Hindlimb muscle (tissue), 1 donor: ENCODE measurements at regions not wholly inside any gene's neighbourhood (a gene's known extent, or its start where the extent isn't known, plus 50 kb on each side); places are given as distances from the start of the nearest gene placed in this dataset.
"Not testable (repeated sequence)": the region's sequence is repeated elsewhere in the genome, so short reads cannot be mapped to it uniquely, and the experiment has no call there.

Source experiments
- DNase-seq: peaks from one replicate; pipeline ENCODE4 v3.0.0-alpha.2; 2013

DNA sequence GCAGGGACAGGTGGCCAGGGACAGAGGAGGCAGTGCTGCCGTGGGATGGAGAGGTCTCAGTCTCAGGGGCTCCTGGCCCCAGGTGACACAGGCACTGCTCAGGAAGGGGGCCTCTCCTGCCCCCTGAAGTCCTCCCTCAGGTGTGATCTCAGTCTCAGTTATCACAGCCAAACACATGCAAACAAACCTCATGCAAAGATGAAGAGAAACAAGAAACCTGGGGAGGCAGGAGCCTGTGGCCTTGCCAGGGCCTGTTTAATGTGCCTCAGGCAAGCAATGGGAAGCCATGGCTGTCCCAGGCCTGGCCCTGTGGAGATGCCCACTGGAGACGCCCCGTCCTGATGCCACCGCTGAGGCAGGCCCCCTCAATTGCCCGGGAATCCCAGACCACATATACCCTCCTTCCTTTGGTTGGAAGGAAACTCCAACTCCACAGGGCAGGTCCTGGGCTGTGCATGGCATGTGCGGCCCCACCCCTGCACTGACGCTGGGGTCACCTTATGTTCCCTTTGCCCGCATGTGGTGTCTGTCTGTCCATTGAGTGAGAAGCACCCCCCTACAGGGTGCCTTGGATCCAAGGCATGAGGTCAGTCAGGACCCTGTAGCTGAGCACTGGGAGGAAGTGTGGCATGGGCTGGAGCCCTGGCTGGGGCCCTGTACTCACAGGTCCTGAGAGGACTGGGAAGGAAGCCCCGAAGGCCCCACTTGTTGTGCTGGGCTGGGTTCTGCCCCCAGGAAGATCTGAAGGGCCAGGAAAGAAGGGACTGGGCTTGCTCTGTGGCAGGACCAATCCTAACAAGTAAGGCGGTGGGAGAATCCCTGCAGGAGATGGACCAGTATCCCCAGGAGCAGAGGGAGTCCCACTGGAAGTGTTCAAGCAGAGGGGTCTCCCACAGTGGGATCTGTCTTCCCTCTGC, 68.8 kb upstream of the RAB6C start:
- DNase-seq, result no peak

DNA sequence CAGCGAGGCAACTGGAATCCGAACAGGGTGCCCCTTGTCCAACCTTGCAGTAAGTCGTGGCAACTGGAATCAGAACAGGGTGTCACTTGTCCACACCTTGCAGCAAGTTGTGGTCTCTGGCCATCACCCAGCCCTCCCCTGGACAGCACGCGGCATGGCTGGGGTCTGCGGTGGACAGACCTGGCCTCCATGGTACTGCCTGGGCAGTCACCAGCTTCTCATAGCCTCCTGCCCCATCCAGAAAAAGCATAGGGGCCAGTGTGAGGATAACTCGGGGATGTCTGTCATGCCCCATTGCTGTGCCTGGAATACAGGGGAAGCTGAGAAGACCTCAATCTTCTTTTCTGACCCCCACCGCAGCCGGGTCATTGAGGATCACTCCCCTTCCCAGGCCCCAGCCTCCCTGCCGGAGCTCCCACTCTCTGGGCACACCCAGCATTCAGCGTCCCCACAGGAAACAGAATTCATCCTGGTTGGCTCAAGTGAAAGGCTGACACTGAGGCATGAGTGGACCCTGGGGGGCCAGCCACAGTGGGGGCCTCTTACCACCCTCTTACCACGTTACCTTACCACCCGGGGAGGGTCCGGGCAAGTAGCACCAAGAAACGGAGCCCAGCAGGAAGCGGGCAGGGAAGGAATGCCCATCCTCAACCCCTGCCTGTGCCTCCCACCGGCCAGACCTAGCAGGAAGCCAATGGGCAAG, 68.0 kb upstream of the RAB6C start:
- DNase-seq, result no peak

DNA sequence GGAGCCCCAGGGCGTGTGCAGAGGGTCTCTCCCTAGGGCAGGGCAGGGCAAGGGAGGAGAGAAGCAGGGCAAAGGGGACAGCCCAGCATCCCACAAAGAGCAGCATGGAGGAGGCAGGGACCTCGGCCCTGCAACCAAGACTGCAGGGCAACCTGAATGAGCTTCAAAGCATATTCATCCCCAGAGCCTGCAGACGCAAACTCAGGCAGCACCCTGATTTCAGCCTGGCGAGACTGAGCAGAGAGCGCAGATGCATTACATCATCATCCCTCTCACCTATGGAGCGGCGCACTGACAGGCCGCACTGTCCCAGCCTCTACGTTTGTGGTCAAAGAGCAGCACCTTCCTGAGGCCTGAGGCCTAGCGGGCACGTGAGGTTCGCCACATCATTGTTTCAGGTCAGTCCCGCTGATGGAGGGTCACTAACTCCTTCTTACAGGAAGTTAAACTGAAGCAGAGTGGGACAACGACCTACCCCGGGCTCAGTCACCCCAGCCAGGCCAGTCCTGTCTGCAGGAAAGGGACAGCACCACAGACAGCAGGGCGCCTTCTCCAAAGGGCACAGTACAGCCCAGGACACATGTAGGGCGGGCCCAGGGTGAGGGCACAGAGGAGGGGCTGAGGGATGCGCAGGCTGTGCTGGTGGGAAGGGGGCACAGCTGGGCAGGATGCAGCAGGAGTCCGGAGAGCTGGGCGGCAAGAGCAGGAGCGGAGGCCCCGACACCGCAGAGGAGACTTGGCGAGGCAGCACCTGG, 67.2 kb upstream of the RAB6C start:
- no peak for DNase-seq

DNA sequence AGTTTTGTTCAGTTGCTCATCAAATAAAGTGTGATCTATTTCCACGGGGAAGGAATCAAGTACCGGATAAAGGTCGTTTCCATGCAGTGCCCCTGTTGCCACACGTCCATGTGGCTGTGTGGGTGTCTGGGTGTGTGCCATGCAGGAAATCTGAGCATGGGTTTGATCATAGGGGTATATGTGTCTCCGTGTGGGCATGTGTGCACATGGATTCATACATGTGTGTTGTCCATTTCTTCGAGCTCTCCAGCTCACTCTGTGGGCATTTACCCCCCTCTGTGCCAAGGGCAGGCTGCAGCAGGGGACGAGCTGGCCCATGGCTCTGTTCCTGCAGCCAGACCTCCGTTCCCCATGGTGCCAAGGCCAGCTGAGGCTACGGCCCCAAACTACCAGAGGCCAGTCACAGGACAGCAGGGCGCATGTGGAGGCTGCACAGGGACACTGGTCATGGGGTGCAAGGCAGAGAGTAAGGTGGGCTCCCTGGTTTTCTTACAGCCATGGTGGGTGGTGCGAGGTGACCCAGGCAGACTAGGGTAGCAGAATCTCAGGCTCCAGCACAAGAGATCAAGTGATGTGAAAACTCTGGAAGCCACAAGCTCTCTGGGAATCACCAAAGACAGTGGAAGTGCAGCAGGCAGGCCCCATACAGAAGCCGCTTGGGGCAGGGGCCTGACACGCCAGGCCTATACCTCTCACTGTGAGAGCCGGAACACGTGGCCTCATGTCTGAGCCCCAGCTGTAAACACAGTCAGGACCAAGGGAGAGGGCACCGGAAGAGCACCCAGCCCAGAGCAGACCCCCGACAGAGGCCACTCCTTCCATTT, 66.4 kb upstream of the RAB6C start:
- no peak for DNase-seq

DNA sequence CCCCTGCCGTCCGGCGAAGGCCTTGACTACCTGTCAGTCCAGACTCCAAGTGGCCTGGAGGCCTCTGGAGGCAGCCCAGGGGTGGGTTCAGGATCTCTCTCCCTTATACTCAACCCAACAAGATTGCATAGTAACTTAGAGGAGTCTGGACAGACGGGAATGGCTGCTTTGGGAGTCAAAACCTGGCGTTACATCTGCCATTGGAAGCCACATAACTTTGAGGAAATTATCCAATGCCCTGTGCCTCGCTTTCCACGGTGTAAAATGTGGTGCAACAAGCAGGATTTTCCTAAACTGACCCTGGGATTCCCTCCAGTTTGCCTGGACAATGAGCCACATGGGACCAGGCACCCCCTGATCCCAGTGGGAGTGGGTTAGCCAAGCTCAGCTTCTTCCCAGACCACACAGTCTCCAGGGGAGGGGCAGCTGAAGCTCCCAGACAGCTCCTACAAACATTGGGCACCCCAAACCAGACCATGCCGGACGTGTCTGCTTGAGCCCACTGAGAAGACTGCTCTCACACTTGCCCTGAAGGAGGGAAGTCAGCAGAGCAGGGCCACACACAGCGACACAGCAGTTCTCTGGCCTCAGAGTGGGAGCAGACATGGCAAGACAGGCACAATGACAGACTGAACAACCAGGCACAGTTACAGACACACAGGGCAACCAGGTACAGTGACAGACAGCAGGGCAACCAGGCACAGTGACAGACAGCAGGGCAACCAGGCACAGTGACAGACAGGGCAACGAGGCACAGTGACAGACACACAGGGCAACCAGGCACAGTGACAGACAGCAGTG, 65.6 kb upstream of the RAB6C start:
- DNase-seq, result no peak

DNA sequence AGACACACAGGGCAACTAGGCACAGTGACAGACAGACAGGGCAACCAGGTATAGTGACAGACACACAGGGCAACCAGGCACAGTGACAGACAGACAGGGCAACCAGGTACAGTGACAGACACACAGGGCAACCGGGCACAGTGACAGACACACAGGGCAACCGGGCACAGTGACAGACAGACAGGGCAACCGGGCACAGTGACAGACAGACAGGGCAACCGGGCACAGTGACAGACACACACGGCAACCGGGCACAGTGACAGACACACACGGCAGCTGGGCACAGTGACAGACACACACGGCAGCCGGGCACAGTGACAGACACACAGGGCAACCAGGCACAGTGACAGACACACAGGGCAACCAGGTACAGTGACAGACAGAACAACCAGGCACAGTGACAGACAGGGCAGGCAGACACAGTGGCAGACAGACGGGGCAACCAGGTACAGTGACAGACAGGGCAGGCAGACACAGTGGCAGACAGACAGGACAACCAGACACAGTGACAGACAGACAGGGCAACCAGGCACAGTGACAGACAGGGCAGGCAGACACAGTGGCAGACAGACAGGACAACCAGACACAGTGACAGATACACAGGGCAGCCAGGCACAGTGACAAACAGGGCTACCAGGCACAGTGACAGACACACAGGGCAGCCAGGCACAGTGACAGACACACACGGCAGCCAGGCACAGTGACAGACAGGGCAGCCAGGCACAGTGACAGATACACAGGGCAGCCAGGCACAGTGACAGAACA, 64.7 kb upstream of the RAB6C start:
- DNase-seq, result no peak

DNA sequence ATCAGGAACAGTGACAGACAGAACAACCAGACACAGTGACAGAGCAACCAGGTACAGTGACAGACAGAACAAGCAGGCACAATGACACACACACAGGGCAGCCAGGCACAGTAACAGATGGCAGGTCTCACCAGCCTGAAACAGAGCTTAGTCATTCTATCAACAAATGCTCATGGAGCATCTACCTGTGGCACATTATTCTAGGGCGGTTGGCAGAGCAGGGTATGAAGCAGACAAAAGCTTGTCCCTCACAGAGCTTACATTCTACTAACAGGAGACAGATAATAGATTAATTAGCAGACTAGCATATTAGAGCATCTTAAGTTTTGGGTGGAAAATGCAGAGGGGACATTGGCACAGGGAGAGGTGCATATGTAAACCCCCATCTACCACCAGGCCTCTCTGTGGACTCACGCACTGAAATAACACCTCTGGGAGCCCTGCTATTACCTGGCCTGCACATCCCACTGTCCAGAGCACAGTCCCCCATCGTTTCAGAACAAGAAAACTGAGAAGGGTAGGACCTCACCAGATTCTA, 64.1 kb upstream of the RAB6C start:
- no peak for DNase-seq

DNA sequence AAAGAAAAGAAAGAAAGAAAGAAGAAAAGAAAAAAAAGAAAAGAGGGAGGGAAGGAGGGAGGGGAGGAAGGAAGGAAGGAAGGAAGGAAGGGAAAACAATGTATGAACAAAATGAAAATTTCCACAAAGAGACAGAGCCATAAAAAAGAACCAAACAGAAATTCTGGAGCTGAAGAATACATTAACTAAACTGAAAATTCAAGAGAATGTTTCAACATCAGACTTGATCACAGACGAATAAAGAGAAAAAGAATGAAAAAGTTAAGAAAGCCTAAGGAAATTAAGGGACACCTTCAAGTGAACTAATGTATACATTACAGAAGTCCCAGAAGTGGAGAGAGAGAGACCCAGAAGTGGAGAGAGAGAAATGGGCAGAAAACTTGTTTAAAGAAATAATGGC, 60.9 kb upstream of the RAB6C start:
- no peak for DNase-seq

DNA sequence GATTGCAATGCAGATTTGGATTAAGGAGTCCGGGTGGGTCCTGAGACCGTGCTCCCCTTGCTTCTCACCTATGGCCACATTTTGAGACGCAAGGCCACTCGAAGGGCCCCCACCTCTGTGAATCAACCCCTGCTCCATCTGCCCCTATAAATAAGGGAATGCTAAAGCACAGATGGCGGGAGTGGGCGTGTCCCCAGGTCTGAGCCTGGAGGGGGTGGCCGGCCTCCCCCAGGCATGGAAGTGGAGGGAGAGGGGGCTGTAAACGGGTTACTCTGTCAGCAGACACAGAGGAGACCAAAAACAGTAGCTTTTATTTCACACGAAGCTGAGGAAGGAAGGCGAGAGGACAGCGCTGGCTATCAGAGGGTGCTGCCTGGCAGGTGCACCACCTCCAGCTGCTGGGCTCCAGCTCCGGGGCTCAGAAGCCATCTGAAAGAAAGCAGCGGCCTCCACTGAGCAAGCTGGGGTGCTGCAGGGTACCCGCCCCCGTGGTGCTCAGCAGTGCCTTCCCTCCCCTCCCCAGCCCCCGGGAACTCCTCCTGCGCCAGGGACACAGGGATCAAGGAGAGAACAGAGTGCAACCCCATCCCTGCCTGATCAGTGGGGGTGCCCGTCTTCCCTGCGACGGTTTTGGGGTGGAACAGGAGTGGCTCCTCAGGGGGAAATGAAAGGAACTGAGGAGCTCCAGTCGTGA, 56.7 kb upstream of the RAB6C start:
- no peak for DNase-seq

DNA sequence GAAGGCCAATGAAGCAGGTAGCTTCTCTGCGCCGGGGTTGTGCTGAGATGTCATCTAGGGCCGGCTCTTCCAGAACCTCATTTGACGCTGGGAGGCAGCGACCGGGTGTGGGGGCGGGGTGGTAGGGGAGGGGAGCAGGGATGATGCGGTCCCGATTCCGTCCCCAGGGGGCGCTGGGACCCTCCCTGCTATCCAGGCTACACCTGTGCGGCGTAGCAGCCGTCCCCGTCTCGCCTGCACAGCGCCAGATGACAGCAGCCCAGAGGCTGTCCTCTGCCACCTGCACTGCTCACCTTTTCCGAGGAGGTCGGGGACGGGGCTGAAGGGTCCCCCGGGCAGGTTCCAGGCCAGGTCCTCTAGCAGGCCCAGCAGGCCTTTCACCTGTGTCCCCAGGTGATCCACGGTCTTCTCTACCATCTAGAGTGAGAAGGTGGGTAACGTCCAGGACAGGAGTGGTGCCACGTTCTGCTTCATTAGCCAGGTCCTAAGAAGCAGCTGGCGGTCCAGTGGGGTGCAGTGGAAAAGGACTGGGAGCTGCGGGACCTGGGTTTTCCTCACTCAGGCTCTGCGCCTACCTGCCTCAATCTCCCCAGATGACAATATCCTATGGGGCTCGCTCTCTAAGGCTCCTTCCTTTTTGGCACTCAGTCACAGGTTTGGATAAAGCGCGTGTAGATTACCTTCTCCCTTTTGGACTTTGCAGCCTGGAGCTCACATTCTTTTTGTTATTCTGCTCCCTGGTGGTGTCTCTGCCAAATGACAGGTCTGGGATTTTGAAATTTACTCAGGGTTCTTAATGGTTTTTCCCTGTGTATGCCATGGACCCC, 56.0 kb upstream of the RAB6C start:
- DNase-seq, result no peak

DNA sequence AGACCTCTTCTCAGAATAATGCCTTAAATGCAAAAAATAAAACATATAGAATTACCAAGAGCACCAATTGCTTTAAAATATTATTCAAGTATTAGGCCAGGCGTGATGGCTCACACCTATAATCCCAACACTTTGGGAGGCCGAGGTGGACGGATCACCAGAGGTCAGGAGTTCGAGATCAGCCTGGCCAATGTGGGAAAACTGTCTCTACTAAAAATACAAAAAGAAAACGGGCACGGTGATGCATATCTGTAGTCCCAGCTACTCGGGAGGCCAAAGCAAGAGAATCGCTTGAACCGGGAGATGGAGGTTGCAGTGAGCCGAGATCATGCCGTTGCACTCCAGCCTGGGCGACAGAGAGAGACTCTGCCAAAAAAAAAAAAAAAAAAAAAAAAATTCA, 55.4 kb upstream of the RAB6C start:
- not testable (repeated sequence) for DNase-seq

DNA sequence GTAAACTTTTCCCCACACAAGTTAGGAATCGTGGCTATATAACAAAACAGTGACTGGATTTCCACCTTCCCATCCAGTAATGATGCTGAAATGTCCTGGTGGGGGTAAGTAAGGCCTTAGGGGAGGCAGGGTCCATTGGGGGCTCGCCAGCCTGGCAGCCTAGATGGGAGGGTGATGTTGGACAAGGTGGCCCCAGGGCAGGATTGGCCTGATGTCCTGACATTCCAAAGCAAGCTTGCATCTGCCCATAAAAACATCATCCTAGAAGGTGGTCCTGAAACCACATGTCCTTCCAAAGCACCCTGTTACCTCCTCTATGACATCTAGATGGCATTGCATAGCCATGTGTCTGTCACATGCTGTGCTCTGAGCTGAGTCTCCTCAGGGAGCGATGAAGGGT, 54.1 kb upstream of the RAB6C start:
- DNase-seq, result no peak

DNA sequence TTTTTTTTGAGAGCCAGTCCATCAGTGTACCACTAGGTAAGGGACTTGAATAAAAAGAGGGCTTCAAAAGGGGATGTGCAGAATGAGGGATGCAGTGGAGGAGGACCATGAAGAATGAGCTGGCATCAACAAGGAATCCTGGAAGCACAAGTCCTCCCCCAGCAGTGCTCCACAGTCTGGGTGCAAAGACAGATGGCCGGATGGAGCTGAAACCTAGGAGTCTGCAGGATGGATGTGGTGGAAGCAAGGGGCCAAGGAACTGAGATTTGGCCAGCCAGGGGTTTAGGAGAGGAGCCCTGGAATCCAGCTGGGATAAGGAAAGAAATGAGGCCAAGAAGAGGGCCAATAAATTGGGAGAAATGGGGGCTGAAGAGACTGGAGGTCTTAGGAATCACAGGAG, 51.8 kb upstream of the RAB6C start:
- no peak for DNase-seq

DNA sequence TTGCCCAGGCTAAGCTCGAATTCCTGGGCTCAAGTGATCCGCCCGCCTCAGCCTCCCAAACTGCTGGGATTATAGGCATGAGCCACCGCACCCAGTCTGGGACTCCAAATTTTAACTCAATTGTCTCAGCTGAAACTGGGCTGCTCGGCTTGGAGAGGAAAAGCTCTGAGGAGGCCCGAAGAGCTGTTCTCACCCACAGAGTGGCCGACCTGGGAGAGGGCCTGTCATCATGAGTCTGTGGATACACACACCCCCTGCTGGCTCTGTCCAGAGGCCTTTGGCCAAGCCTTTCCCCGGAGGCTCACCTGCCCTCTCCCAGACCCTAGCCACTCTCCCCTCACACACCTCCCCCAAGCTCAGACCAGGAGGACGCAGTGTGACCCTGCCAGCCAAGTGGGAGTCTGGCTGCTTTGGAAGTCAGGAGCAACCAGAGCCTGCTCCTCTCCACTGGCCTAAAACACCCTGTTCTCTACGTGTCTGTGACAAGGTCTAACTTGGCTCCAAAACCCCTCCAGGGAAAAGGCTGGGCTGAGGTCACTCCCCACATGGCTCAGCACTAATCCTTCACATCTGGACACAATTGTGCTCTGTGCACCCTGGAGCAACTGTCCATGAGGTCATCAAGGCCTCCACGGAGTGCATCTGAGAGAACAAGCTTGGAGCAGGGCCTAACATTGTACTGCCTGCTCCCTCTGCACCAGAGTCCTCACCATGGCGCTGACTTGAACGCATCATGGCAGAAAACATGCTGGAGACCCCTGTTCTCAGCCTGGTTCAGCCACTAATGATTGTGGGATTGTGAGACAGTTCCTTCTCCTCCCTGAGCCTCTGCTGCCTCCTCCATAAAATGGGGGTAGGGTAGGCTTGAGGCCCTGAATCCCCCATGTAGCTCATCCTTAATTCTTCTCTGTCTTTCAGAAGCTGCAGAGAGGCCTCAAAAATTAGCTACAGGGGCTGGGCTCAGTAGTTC, 49.9 kb upstream of the RAB6C start:
- DNase-seq, result peak; percentile 39
